22Rv1 (cell line): ENCODE measurements at regions not wholly inside any gene's neighbourhood (a gene's known extent, or its start where the extent isn't known, plus 50 kb on each side); places are given as distances from the start of the nearest gene placed in this dataset.

Experiments used
- CTCF ChIP-seq: fragments of 450-650 bp; IDR thresholded peaks from 2 replicates; pipeline ENCODE4 v1.5.1; 2017; ENCODE audit warnings: mild to moderate bottlenecking
- ZFX ChIP-seq: fragments of 450-650 bp; IDR thresholded peaks from 2 replicates; pipeline ENCODE4 v1.6.1; 2017; ENCODE audit warnings: antibody characterized with exemption, borderline replicate concordance

DNA sequence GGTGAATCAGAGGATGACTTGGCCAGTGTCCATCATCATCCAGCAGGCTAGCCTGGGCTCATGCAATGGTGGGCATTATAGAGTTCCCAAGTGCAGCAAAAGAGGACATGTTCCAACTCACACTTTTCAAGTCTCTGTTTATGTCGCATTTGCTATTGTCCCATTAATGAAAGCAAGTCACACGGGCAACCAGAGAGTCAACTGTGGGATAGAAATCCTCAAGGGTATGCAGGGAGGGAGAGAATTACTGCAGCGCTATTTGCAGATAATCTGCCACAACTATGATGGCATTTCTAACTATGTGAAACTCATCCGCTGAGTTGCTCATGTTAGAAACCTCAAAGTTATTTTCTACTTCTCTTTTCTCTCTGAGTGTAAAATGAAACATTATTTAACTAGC, 78.5 kb upstream of the TAB3 start:
- no peak for TF ChIP-seq CTCF
- TF ChIP-seq ZFX, result no peak
